ENCODE measurements at regions not wholly inside any gene's neighbourhood (a gene's known extent, or its start where the extent isn't known, plus 50 kb on each side); places are given as distances from the start of the nearest gene placed in this dataset.

DNA sequence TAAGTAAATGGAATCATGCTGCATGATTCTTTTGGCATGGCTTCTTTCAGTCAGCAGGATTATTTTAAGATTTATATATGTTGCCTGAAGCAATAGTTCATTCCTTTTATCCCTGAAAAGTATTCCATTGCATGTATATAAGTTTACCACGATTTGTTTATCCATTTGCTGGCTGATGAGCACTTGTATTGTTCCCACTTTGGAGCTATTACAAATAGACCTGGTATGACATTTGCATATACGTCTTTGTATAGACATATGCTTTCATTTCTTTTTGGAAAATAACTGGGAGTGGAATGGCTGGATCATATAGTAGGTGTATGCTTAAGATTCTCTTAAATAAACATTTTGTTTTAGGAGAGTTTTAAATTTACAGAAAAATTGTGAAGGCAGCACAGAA, 79.3 kb upstream of the CBLB start:
- intact Hi-C loops (cut with DNase I): no loop called here
- no peak overlapping the region for H3K27ac ChIP-seq (ENCODE audit: low read depth in 1 of 2, low read length in 2 of 2)
- H3K4me3 ChIP-seq (ENCODE audit: low read length in 2 of 2): no peak overlapping the region
- no peaks in the 10 kb centered on the region for H3K9me3 ChIP-seq (ENCODE audit: control insufficient read depth, low read length)
- DNase-seq (no peak), ATAC-seq (ENCODE audit: low FRiP score) (no peak)
- no peaks in the 10 kb centered on the region for H3K27me3 ChIP-seq (ENCODE audit: control insufficient read depth in 1 of 2, insufficient read depth in 2 of 2, low read length in 1 of 2)
- peaks cover 0 to 2% of the 10 kb centered on the region in 2 donors for H3K4me1 ChIP-seq (ENCODE audit: control insufficient read depth in 1 of 2, insufficient read depth in 2 of 2, low read length in 2 of 2)
- H3K36me3 ChIP-seq (ENCODE audit: control insufficient read depth in 1 of 2, insufficient read depth in 2 of 2, low read length in 1 of 2): no peaks in the 10 kb centered on the region
- 89 to 93% methylated on average over 2 of the region's 2 CpGs for WGBS, 2 donors

DNA sequence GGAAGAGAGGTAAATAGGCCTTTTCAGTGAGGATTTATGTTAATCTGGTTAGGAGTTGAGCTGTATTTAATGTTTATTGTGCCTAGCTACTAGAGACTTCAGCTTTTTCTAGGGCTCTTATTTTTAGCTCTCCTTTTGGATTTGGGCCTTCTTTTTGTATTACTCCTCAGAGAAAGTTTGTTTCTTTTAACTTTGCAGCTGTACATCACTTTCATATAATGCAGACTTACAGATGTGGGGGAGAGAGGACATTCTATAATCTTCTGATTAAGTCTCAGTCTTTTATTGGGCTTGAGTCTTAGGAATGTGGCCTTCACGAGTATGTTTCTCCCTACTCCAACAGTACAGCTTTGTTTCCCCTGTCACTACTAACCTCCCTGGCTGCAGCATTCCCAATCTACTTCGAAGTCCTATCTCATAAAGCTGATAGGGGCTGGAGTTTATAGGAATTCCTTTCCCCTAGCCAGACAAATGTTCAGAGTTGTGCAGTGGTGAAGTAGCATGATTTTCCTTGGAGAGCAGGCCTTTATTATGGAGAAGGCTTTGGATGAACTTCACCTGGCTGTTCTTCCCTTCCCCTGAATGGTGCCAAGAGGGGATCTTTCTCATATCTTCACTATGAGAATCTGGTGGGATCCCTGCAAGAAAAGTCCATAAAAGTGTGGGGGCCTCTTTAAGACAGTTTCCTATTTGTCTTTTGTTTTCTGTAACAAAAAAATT, 82.2 kb upstream of the CBLB start:
- ATAC-seq (ENCODE audit: low FRiP score): no peak
- Histone ChIP-seq H3K27me3 (ENCODE audit: control insufficient read depth in 1 of 2, insufficient read depth in 2 of 2, low read length in 1 of 2) (no peaks in the 10 kb centered on the region), H3K4me3 (ENCODE audit: low read length in 2 of 2) (no peak overlapping the region), H3K36me3 (ENCODE audit: control insufficient read depth in 1 of 2, insufficient read depth in 2 of 2, low read length in 1 of 2) (no peaks in the 10 kb centered on the region), H3K4me1 (ENCODE audit: control insufficient read depth in 1 of 2, insufficient read depth in 2 of 2, low read length in 2 of 2) (peaks cover 0 to 2% of the 10 kb centered on the region in 2 donors), H3K27ac (ENCODE audit: low read depth in 1 of 2, low read length in 2 of 2) (no peak overlapping the region), H3K9me3 (ENCODE audit: control insufficient read depth, low read length) (no peaks in the 10 kb centered on the region)
- WGBS, 2 donors: 5 to 9% methylated on average over 2 of the region's 2 CpGs
- intact Hi-C loops (cut with DNase I): no loop called here
- DNase-seq: no peak

DNA sequence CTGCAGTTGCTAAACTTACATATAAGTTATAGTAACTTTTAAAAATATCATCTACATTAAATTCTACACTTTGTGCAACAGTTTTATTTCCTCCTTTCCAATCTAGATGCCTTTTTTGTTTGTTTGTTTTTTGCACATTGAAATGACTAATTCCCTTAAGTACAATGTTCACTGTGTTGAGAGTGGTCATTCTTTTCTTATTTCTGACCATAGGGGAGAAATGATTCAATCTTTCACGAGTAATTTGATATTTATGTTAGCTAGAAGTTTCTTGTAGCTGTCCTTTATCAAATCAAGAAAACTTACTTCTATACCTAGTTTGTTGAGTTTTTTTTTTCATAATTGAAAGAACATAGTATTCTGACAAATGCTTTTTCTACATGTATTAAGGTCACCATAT, 85.0 kb upstream of the CBLB start:
- ATAC-seq (ENCODE audit: low FRiP score) (no peak), DNase-seq (no peak)
- H3K4me1 ChIP-seq (ENCODE audit: control insufficient read depth in 1 of 2, insufficient read depth in 2 of 2, low read length in 2 of 2): peaks cover 0 to 2% of the 10 kb centered on the region in 2 donors
- no peaks in the 10 kb centered on the region for H3K9me3 ChIP-seq (ENCODE audit: control insufficient read depth, low read length)
- no peak overlapping the region for H3K4me3 ChIP-seq (ENCODE audit: low read length in 2 of 2)
- no peaks in the 10 kb centered on the region for H3K36me3 ChIP-seq (ENCODE audit: control insufficient read depth in 1 of 2, insufficient read depth in 2 of 2, low read length in 1 of 2)
- H3K27ac ChIP-seq (ENCODE audit: low read depth in 1 of 2, low read length in 2 of 2): no peak overlapping the region
- H3K27me3 ChIP-seq (ENCODE audit: control insufficient read depth in 1 of 2, insufficient read depth in 2 of 2, low read length in 1 of 2): no peaks in the 10 kb centered on the region
- WGBS, 2 donors: 71 to 81% methylated on average over 1 of the region's 1 CpG
- intact Hi-C loops (cut with DNase I): no loop called here

DNA sequence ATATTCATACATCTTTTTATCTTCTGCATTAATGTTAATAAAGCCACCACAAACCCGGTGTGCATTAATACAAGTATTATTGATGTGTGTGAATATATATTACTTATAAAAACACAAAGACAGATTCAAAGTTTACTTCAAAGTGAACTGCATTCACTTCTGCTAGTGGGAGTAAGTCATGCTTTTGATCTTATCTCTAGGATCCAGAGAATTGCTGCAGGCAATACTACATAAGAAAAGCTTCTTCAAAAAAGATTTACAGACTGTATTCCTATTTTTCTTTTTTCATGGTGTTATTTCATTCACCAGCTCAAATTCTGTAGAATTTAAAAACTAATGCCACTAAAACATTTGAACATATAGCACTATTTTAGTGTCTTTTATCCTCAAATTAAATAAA, 87.5 kb upstream of the CBLB start:
- Histone ChIP-seq H3K36me3 (ENCODE audit: control insufficient read depth in 1 of 2, insufficient read depth in 2 of 2, low read length in 1 of 2) (no peaks in the 10 kb centered on the region), H3K4me1 (ENCODE audit: control insufficient read depth in 1 of 2, insufficient read depth in 2 of 2, low read length in 2 of 2) (no peaks in the 10 kb centered on the region), H3K27me3 (ENCODE audit: control insufficient read depth in 1 of 2, insufficient read depth in 2 of 2, low read length in 1 of 2) (no peaks in the 10 kb centered on the region), H3K9me3 (ENCODE audit: control insufficient read depth, low read length) (no peaks in the 10 kb centered on the region), H3K4me3 (ENCODE audit: low read length in 2 of 2) (no peak overlapping the region), H3K27ac (ENCODE audit: low read depth in 1 of 2, low read length in 2 of 2) (no peak overlapping the region)
- ATAC-seq (ENCODE audit: low FRiP score) (no peak), DNase-seq (no peak)
- intact Hi-C loops (cut with DNase I): no loop called here
- WGBS, 2 donors: 70 to 77% methylated on average over 1 of the region's 1 CpG

DNA sequence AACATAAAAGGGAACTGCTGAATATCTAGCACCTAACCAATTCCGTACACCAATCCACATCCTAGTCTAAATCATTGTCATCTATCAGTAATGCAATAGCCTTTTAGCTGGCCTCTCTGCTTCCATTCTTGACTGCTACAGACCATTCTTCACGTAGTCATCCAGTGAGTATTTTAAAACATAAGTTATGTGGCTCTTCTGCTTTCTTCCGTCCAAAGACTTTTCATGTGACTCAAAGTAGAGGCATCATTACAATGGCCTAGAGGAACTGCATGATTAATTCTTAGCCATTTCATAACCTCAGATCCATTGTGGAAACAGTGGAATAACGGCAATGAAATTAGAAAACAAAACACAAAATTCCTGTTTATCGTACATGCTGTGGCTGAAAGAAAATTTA, 88.9 kb upstream of the CBLB start:
- no peaks in the 10 kb centered on the region for H3K9me3 ChIP-seq (ENCODE audit: control insufficient read depth, low read length)
- H3K4me1 ChIP-seq (ENCODE audit: control insufficient read depth in 1 of 2, insufficient read depth in 2 of 2, low read length in 2 of 2): no peaks in the 10 kb centered on the region
- no peaks in the 10 kb centered on the region for H3K27me3 ChIP-seq (ENCODE audit: control insufficient read depth in 1 of 2, insufficient read depth in 2 of 2, low read length in 1 of 2)
- DNase-seq: no peak
- no peak overlapping the region for H3K4me3 ChIP-seq (ENCODE audit: low read length in 2 of 2)
- ATAC-seq (ENCODE audit: low FRiP score): no peak
- no peaks in the 10 kb centered on the region for H3K36me3 ChIP-seq (ENCODE audit: control insufficient read depth in 1 of 2, insufficient read depth in 2 of 2, low read length in 1 of 2)
- 95 to 97% methylated on average over 5 of the region's 5 CpGs for WGBS, 2 donors
- H3K27ac ChIP-seq (ENCODE audit: low read depth in 1 of 2, low read length in 2 of 2): no peak overlapping the region
- intact Hi-C loops (cut with DNase I): no loop called here

DNA sequence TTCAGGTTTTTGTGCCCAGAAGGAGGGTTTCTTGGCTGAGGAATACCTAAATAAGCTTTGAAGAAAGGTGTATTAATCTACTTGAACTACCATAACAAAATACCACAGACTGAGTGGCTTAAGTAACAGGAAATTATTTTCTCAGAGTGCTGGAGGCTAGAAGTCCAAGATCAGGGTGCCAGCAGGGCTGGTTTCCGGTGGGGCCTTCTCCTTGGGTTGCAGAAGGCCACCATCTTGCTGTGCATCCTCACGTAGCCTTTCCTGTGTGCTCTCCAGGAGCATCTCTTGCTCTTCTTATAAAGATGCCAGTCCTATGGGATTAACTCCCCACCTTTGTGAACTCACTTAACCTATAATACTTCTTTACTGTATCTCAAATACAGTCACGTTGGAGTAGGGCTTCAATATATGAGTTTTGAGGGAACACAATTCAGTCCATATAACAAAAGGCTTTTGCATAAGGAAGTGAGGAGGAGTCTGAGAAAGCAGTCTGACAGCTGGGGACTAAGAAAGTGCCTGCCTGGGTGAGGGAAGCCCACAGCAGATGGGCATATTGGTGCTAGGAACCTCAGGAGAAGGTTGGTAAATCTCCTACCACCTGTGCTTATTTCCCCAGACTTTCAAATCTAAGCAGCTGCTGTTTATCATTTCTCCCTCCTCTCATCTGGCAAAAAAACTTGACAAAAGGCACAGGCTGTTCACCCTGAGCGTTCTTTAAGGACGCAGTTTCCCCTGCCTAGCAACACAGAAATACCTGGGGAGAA, 89.6 kb upstream of the CBLB start:
- no peaks in the 10 kb centered on the region for H3K9me3 ChIP-seq (ENCODE audit: control insufficient read depth, low read length)
- H3K36me3 ChIP-seq (ENCODE audit: control insufficient read depth in 1 of 2, insufficient read depth in 2 of 2, low read length in 1 of 2): no peaks in the 10 kb centered on the region
- intact Hi-C loops (cut with DNase I): no loop called here
- no peaks in the 10 kb centered on the region for H3K27me3 ChIP-seq (ENCODE audit: control insufficient read depth in 1 of 2, insufficient read depth in 2 of 2, low read length in 1 of 2)
- H3K4me1 ChIP-seq (ENCODE audit: control insufficient read depth in 1 of 2, insufficient read depth in 2 of 2, low read length in 2 of 2): no peaks in the 10 kb centered on the region
- no peak overlapping the region for H3K27ac ChIP-seq (ENCODE audit: low read depth in 1 of 2, low read length in 2 of 2)
- DNase-seq (no peak), ATAC-seq (ENCODE audit: low FRiP score) (no peak)
- no peak overlapping the region for H3K4me3 ChIP-seq (ENCODE audit: low read length in 2 of 2)
- WGBS, 2 donors: 97 to 98% methylated on average over 5 of the region's 5 CpGs

DNA sequence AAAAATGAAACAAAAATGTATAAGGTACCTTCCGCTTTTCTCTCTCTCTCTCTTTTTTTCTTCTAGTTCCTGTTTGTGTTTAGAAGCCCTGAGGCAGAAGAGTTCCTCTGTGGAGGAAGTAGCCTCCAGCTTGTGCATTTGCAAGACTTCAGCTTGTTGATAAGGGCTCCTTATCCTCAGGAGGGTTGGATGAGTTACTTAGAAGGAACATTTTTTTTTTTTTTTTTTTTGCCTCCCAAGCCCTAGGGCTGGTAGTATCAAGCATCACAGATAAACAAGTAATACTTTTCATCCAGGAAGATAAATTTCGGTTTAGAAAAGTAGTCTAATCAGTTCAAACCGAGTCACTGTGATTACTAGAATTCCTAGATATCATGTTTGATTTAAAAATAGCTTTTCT, 91.0 kb upstream of the CBLB start:
- Histone ChIP-seq H3K9me3 (ENCODE audit: control insufficient read depth, low read length) (no peaks in the 10 kb centered on the region), H3K36me3 (ENCODE audit: control insufficient read depth in 1 of 2, insufficient read depth in 2 of 2, low read length in 1 of 2) (no peaks in the 10 kb centered on the region), H3K27me3 (ENCODE audit: control insufficient read depth in 1 of 2, insufficient read depth in 2 of 2, low read length in 1 of 2) (no peaks in the 10 kb centered on the region), H3K4me3 (ENCODE audit: low read length in 2 of 2) (no peak overlapping the region), H3K27ac (ENCODE audit: low read depth in 1 of 2, low read length in 2 of 2) (no peak overlapping the region), H3K4me1 (ENCODE audit: control insufficient read depth in 1 of 2, insufficient read depth in 2 of 2, low read length in 2 of 2) (no peaks in the 10 kb centered on the region)
- ATAC-seq (ENCODE audit: low FRiP score) (no peak), DNase-seq (no peak)
- 64 to 67% methylated on average over 3 of the region's 3 CpGs for WGBS, 2 donors
- intact Hi-C loops (cut with DNase I): no loop called here

DNA sequence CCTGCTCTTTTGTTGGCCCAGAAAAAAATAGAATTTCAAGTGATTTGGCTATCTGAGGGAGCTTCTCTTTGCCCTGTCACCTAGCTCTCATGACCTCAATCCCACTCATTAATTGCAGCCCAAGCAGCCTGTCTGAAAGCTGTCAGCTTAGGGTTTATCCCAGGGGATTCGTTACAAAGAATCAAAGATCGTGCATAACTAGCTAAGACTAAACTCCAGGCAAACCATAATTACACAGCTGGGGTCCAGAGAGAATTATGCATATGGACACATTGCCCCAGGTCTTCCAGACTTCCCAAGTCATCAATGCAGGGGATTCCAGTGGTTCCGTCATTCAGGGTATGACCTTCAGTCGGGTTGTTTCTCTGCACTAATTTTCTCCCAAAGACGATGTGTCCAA, 91.6 kb upstream of the CBLB start:
- ATAC-seq (ENCODE audit: low FRiP score): no peak
- no peaks in the 10 kb centered on the region for H3K36me3 ChIP-seq (ENCODE audit: control insufficient read depth in 1 of 2, insufficient read depth in 2 of 2, low read length in 1 of 2)
- 94% methylated on average over 5 of the region's 5 CpGs for WGBS, 2 donors
- no peaks in the 10 kb centered on the region for H3K27me3 ChIP-seq (ENCODE audit: control insufficient read depth in 1 of 2, insufficient read depth in 2 of 2, low read length in 1 of 2)
- intact Hi-C loops (cut with DNase I): no loop called here
- H3K4me3 ChIP-seq (ENCODE audit: low read length in 2 of 2): no peak overlapping the region
- no peak for DNase-seq
- H3K9me3 ChIP-seq (ENCODE audit: control insufficient read depth, low read length): no peaks in the 10 kb centered on the region
- H3K27ac ChIP-seq (ENCODE audit: low read depth in 1 of 2, low read length in 2 of 2): no peak overlapping the region
- H3K4me1 ChIP-seq (ENCODE audit: control insufficient read depth in 1 of 2, insufficient read depth in 2 of 2, low read length in 2 of 2): no peaks in the 10 kb centered on the region

DNA sequence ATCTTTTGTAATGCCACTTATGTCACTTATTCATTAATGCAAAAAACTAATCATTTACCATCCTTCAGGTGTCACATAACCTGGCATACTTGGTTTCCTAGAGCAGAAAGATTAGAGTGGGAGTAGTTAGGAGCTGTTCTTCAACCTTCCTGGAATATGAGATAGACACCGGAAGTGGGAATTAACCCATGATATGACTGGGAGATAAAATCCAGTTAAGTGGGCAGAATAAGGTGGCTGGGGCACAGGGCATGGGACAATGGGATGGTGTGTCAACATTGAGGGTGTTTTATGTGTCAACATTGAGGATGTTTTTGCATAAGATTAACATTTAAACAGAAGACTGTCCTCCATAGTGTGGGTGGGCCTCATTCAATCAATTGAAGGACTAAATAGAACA, 94.3 kb upstream of the CBLB start:
- no peak overlapping the region for H3K27ac ChIP-seq (ENCODE audit: low read depth in 1 of 2, low read length in 2 of 2)
- peaks cover 0 to 2% of the 10 kb centered on the region in 2 donors for H3K4me1 ChIP-seq (ENCODE audit: control insufficient read depth in 1 of 2, insufficient read depth in 2 of 2, low read length in 2 of 2)
- no peak for DNase-seq
- H3K27me3 ChIP-seq (ENCODE audit: control insufficient read depth in 1 of 2, insufficient read depth in 2 of 2, low read length in 1 of 2): no peaks in the 10 kb centered on the region
- 84 to 94% methylated on average over 1 of the region's 1 CpG for WGBS, 2 donors
- H3K36me3 ChIP-seq (ENCODE audit: control insufficient read depth in 1 of 2, insufficient read depth in 2 of 2, low read length in 1 of 2): no peaks in the 10 kb centered on the region
- ATAC-seq (ENCODE audit: low FRiP score): no peak
- no peak overlapping the region for H3K4me3 ChIP-seq (ENCODE audit: low read length in 2 of 2)
- intact Hi-C loops (cut with DNase I): no loop called here
- no peaks in the 10 kb centered on the region for H3K9me3 ChIP-seq (ENCODE audit: control insufficient read depth, low read length)

Measured in aorta (tissue), 5 donors.